ENCODE measurements at regions not wholly inside any gene's neighbourhood (a gene's known extent, or its start where the extent isn't known, plus 50 kb on each side); places are given as distances from the start of the nearest gene placed in this dataset.
"Not testable (repeated sequence)": the region's sequence is repeated elsewhere in the genome, so short reads cannot be mapped to it uniquely, and the experiment has no call there.

DNA sequence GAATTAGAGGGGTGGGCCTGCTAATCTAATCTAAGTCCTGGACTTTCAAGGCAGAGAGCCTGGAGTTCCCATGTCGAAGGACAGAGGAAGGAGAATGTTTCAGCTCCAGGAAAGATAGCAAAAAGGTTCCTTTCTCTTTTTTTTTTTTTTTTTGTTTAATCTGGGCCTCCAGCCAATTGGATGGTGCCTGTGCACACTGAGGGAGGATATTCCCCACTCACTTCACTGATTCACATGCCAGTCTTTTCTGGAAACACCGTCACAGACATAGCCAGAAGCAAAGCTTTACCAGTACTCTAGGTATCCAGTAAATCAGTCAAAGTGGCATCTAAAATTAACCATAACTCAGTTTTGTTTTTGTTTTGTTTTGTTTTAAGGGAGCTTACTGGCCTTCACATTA, 721.1 kb downstream of the TENT5A start:
- no peak for DNase-seq (ENCODE audit: low read depth in 2 of 2, low spot score in 1 of 2)

DNA sequence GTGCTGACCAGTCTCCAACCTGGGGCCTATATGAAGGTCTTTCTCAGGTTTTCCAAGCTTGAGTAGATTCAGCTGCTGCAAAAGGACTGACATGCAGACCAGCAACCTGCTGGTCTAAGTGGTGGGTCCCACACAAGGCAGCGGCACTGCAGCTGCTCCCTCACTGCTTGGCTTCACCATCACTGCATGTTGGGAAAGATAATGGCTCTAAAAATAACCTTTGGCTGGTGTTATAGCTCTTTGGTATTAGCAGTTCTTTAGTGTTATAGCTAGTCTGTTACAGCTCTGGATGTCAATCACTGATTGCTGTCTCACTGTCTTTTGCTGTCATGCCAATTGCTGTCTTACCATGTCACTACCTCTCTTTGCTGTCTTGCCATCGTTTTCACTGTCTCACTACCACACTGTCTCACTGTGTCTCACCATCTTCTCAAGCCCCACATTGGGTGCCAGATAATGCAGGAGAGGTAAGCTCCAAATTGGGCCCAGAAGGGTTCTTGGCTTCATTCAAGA, 726.4 kb downstream of the TENT5A start:
- DNase-seq (ENCODE audit: low read depth in 2 of 2, low spot score in 1 of 2): no peak

DNA sequence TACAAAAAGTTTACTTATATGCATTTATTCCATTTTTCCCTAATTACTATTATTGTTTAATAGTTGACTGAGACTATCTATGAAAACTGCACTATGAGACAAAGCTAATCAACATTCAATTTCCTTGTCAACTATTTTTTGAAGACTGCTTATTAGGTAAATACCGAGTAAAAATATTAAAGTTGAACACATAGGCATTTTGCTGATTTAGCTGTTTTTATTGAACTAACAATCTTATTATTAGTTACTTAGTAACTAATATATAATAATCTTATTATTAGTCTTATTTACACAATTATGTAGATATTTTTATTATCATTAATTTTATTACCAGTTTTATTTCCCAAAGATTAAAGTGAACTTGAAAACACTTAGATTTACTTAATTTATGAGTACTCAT, 728.8 kb downstream of the TENT5A start:
- no peak for DNase-seq (ENCODE audit: low read depth in 2 of 2, low spot score in 1 of 2)

DNA sequence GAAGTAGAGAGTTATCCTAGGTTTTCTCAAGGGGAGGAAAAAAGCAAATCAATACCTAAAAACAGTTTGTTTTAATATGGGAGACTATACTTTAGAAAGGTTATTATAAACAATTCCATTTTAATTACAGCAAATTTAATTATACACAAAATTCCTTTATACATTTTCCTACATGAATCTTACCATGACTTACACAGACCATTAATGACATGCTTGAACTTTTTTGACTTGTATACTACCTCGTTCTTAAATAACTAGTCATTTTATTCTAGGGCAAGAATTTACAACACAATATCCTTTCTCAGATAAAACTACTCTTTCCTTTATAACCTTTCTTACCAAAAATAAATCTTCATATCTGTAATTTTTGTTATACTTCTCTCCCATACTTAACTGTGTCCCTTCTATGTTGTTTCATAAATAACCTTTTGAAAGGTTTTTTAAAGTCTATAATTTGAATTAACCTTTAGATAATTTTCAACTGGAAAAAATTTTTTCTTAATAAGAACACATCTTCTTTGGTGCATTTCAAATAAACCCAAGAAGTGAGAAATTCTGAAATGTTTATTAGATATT, 729.4 kb downstream of the TENT5A start:
- DNase-seq (ENCODE audit: low read depth in 2 of 2, low spot score in 1 of 2): no peak

DNA sequence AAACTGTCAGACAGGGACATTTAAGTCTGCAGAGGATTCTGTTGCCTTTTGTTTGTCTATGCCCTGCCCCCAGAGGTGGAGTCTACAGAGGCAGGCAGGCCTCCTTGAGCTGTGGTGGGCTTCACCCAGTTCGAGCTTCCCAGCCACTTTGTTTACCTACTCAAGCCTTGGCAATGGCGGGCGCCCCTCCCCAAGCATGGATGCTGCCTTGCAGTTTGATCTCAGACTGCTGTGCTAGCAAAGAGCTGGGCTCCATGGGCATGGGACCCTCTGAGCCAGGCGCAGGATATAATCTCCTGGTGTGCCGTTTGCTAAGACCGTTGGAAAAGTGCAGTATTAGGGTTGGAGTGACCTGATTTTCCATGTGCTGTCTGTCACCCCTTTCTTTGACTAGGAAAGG, 734.9 kb downstream of the TENT5A start:
- DNase-seq (ENCODE audit: low read depth in 2 of 2, low spot score in 1 of 2): not testable (repeated sequence)

DNA sequence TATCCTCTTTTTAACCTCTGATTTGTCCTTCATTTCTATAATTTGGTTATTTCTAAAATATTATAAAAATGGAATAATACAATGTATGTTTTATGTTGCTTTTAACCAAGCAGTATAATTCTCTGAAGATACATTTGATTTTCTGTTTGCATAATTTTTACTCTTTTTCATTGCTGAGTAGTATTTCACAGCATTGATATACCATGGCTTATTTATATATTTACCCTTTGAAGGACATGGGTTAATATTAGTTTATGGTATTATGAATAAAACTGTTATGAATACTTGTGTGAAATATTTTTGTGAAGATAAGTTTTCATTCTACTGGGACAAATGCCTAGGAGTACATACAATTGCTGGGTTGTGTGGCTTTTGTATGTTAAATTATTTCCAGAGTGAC, 748.6 kb downstream of the TENT5A start:
- DNase-seq (ENCODE audit: low read depth in 2 of 2, low spot score in 1 of 2): no peak

DNA sequence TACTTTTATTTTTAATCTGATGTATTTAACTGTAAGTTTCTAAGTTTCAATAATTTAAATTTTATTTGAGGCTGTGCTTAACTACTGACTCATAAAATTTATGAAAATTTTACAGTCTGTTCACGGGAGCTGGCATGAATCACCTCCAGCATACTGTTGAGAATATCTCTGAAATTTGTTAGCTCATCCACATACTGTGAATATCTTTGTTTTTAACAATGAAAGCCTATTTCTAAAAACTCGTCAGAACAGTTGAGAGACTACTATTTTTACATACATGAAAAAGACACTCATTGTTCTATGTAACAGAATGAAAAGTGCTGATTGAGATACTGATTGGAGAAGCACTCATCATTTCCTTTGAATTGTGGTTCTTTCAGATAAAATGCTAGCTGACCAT, 749.3 kb downstream of the TENT5A start:
- no peak for DNase-seq (ENCODE audit: low read depth in 2 of 2, low spot score in 1 of 2)

DNA sequence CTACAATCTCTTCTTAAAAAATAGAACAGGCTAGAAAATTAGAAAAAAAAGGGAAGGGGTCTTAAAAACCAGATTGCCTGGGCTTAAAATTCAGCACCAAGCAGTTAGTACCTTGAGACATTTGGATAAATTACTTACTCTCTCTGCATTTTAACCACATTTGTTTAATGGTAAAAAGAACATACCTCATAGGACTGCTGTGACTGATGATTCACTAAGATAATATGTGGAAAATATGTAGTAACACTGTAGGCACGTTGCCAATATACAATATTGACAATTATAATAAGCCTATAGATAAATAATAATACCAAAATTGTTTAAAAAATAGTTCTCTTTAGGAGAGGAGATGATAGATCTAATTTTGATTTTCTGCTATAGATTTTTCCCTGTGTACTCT, 750.4 kb downstream of the TENT5A start:
- DNase-seq (ENCODE audit: low read depth in 2 of 2, low spot score in 1 of 2): no peak

DNA sequence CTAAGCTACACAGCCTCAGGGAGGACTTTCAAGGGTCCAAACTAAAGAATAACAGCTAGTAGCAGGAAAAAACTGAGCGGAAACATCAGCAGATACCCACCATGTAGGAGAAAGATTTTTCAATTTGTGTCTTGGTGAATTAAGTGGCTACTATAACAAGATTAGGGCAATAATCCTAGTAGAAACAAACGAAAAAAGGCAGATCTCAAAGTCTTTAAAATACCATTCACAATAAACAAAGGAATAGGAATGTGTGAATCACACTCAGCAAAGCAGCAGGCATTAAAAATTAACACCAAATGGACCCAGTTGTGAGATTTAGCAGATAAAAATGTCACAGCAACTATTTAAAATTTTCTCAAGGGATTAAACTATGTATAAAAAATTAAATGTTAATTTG, 761.2 kb downstream of the TENT5A start:
- no peak for DNase-seq (ENCODE audit: low read depth in 2 of 2, low spot score in 1 of 2)

DNA sequence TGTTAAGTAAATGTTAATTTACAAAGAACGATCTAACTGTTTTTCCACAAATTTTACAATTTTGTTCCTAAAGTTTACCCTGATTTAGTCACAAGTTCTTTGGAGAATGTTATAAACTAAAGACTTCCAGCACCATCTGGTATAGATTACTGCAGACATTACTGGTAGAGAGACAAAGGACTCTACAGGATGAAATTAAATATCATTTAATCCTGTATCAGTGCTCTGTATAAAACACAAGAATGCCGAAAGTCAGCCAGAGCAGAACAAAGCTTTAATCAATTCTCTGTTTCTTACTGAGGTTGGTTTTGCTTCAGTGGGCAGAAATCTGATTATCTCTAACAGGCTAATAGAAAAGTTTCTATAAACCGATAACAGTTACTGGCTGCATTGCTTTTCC, 763.6 kb downstream of the TENT5A start:
- DNase-seq (ENCODE audit: low read depth in 2 of 2, low spot score in 1 of 2): no peak

DNA sequence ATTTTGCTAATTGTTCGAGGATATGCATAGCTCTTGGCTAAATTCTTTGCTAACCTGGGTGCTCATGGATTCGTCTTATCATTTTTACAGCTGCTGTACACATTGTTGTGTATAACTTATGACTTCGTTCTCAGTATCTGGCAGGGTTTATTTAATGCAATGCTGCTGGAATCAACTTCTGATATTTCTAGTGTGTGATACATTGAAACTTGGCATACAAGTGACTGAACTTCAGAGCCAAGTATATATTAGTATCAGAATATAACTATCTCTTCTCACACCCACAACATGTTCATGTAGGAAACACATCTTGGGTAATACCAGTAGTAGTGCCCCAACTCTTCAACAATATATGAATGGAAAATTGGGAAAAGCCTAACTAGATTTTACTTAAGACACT, 764.2 kb downstream of the TENT5A start:
- no peak for DNase-seq (ENCODE audit: low read depth in 2 of 2, low spot score in 1 of 2)

DNA sequence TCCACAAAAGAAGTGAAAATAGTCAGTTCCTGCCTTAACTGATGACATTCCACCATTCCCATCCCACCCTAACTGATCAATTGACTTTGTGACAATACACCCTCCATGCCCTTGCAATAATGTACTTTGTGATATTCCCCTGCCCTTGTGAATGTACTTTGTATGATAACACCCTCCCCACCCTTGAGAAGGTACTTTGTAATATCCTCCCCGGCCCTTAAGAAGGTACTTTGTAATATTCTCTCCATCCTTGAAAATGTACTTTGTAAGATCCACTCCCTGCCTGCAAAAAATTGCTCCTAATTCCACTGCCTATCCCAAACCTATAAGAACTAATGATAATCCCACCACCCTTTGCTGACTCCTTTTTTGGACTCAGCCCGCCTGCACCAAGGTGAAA, 771.3 kb downstream of the TENT5A start:
- DNase-seq (ENCODE audit: low read depth in 2 of 2, low spot score in 1 of 2): not testable (repeated sequence)

DNA sequence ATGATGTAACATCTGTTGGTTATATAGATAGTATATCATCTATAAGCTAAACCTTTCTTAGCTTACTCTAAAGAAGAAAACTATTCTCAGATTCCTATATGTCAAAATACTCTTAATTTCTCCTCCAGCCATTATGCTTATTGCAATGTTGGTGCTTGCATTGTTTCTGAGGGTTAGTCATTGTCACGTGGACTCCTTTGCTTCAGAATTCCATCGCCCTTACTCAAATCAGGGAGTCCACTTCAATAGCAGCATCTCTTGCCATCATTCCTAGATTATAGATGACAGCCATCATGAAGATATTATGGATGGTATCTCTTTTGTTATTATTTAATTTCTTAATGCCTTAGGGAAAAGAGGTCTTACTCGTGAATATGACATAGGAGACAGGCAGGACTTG, 776.1 kb downstream of the TENT5A start:
- no peak for DNase-seq (ENCODE audit: low read depth in 2 of 2, low spot score in 1 of 2)

DNA sequence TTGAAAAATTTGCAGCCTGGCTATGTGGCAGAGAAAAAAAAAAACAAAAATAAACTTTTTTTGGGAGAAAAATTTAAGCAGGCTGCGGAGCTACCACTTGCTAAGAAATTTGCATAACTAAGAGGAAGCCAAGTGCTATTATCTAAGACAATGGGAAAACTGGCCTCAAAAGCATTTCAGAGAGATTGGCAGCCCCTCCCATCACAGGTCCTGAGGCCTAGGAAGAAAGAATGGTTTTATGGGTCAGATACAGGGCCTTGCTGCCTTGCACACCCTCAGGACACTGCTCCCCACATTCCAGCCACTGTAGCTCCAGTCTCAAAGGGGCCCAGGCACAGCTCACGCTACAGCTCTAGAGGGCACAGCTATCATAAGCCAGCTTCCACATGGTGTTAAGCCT, 777.9 kb downstream of the TENT5A start:
- DNase-seq (ENCODE audit: low read depth in 2 of 2, low spot score in 1 of 2): no peak

DNA sequence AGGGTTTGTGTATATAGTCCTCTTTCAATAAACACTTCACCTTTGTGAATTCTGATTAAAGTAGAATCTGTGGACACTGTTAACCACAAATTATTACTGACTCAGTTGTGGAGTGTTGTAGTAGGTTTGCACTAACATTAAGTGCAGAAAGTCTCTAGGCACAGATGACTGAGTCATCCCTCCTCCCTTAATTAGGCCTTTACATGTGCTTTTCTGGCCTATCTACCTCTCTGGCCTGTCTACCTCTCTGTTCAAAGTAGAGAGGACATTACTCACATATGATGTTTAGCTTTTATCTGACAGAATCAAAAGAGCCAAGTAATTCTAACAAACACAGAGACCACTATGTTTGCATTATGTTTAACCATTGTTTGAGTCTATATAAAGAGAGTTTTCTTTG, 783.0 kb downstream of the TENT5A start:
- DNase-seq (ENCODE audit: low read depth in 2 of 2, low spot score in 1 of 2): no peak

DNA sequence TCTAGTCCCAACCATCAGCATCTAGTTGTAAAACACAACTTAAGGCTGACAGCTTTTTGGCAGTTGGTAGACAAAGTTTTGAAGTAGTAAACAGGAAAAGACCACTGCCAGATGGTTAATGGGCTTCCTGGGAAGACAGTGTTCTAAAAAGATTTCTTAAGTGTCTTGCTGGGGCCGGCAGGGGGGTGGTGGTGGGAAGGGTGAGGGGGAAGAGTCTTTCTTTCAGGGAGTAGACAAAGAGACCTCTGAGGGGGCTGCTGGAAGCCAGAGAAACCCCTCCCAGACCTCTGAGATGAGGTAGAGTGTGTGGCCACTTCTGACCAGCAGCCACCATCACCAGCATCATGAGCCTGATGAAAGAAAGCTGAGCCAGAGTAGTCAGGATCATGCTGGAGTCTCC, 784.9 kb downstream of the TENT5A start:
- no peak for DNase-seq (ENCODE audit: low read depth in 2 of 2, low spot score in 1 of 2)

DNA sequence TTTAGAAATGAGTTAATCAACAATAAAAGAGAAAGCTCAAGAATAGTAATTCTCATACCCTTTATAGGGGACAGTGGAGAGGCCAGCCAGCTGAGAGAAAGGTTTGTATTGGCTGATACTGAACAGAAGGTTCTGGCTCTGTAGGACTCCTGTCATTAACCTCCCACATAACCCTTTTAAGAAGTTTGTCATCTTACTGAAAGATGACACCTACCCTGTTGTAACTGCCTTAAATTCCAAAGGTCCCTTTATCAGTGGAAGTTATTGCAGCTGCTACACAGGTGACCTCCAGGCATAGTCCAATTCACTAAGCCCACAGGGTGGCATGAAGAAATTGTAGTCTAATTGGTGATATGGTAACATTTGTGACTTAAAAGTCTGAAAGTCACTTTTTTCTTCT, 790.1 kb downstream of the TENT5A start:
- DNase-seq (ENCODE audit: low read depth in 2 of 2, low spot score in 1 of 2): no peak

DNA sequence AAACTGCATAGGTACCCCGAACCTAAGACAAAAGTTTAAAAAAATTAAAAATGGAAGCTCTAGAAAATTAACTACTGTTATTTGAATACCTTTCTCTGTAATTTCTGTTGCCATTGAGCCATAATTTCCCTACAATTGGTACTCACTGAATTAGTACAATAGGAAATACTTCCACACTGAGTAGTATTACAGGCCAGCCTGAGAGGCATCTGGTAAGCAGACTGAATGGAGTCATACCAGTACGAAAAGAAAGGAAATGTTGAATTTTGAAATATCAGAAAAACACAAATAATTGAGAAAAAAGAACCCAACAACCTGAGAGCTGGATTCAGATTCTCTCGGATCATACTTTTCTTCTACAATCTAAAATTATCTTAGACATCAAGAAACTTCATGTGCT, 791.3 kb downstream of the TENT5A start:
- DNase-seq (ENCODE audit: low read depth in 2 of 2, low spot score in 1 of 2): no peak

DNA sequence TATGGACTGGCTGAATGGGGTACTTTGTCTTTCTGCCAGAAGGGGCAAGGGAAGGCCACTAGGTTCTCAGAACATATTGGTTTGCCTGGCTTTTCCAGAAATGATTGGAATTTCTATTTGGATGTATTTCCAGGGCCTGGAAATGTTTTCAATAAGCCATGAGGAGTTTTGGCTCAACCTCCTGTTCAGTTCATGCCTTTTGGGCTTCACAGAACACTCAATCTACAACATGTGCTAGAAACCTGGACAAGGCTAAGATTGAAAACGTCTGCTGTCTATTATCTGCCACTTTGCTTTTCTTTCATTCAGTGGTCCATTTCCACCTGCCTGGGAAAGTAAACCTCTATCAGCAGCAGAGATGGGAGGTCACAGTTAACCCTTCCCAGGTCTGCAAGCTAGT, 793.4 kb downstream of the TENT5A start:
- no peak for DNase-seq (ENCODE audit: low read depth in 2 of 2, low spot score in 1 of 2)

DNA sequence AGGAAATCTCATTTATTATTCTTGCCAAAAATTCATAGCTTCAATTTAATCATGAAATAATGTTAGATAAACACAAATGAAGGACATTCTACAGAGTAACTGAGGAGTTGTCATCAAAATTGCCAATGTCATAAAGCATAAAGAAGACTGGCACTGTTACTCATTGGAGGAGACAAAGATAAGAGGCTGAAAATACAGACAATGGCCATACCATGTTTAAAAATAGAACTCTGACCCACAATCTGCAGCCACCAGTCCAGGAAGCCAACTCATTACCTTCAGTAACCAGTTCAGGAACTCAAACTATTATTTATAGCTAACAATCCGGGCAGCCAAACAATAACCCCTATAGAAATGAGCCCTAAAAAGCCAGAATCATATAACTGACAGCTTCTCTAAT, 795.6 kb downstream of the TENT5A start:
- no peak for DNase-seq (ENCODE audit: low read depth in 2 of 2, low spot score in 1 of 2)

DNA sequence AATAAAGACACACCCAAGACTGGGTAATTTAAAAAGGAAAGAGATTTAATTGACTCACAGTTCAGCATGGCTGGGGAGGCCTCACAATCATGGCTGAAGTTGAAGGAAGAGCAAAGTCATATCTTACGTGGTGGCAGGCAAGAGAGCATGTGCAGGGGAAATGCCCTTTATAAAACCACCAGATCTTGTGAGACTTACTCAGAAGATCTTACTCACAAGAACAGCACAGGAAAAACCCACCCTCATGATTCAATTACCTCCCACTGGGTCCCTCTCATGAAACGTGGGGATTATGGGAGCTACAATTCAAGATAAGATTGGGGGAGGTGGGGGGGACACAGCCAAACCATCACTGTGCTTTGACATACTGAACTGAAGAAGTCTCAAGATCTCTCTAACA, 800.0 kb downstream of the TENT5A start:
- DNase-seq (ENCODE audit: low read depth in 2 of 2, low spot score in 1 of 2): not testable (repeated sequence)

DNA sequence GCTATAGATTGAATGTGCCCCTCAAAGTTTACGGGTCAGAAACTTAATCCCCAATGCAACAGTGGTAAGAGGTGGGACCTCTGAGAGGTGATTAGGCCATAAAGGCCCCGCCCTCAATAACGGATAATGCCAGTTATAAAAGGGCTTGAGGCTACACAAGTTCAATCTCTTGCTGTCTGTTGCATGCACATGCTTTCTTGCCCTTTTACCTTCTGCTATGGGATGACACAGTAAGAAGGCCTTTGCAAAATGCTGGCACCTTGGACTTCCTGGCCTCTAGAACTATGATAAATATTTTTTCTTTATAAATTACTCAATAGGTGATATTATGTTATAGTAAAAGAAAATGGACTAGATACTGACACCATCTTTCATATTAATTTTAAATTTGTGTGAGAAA, 806.1 kb downstream of the TENT5A start:
- no peak for DNase-seq (ENCODE audit: low read depth in 2 of 2, low spot score in 1 of 2)

DNA sequence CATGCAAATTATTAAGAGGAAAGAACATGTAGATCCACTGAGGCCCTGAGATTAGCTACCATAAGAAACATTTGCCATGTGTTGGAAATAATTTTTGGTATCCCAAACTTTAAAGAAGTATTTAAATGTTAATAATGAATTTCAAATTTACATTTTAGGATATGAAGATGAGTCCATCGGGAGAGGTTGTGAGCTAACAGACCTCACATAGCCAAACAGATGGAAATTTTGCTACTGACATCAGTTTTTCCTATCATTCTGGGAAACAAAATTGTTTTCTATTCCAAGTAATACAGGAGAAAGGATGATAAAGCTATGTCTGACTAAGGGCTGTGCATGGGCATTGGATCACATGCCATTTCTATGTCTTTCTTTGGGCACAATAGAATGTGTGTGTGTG, 809.6 kb downstream of the TENT5A start:
- DNase-seq (ENCODE audit: low read depth in 2 of 2, low spot score in 1 of 2): no peak

DNA sequence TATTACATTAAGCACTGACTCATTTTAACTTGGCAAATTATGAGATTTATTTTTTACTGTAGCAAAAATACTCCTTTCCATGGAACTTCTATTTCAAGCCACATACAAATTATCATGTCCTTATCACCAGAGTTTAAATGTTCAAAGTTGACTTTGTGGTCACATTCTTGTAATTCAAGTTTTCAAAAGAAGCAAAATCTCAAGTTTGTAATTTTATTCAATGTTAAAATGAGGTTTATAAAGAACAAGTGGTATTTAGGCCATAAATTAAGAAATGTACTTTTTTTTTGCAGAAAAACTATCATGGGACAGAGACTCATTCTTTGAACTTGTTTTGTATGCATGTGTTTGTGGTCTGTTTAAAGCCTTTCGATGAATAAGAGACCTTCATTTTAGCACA, 811.5 kb downstream of the TENT5A start:
- no peak for DNase-seq (ENCODE audit: low read depth in 2 of 2, low spot score in 1 of 2)

Data from stimulated activated CD8-positive, alpha-beta memory T cell treated with anti-CD3 and anti-CD28 coated beads, Interleukin-4, amount 100 ng/mL, for 1 hour (primary cell).